Esophagus muscularis mucosa (tissue), 4 donors: ENCODE measurements at regions not wholly inside any gene's neighbourhood (a gene's known extent, or its start where the extent isn't known, plus 50 kb on each side); places are given as distances from the start of the nearest gene placed in this dataset.
A peak's percentile ranks its signal among the peaks of the same experiment; 100 is the strongest.

Source experiments
- DNase-seq: peaks from one replicate; pipeline ENCODE4 v3.0.0-alpha.2; 2017; ENCODE audit errors: extremely low spot score
- H3K27ac ChIP-seq, 4 donors: fragments of 200-600 bp; sonication (generic); replicated peaks in 1 of 4; 1 replicate in 3 of 4; 2 replicates in 1 of 4; pipeline ENCODE4 v1.5.1; 2016 to 2019; ENCODE audit warnings: mild to moderate bottlenecking in 1 of 4
- H3K27me3 ChIP-seq, 4 donors: fragments of 200-600 bp; sonication (generic); one replicate each; pipeline versions ENCODE4 v1.5.1 to v1.6.0; 2016 to 2019
- H3K36me3 ChIP-seq, 4 donors: fragments of 200-600 bp; sonication (generic); one replicate each; pipeline ENCODE4 v1.5.1; 2016 to 2019
- H3K4me1 ChIP-seq, 4 donors: fragments of 200-600 bp; sonication (generic); one replicate each; pipeline ENCODE4 v1.5.1; 2016 to 2019
- H3K4me3 ChIP-seq, 4 donors: fragments of 200-600 bp; sonication (generic); 1 replicate in 2 of 4; 2 replicates in 2 of 4; pipeline ENCODE4 v1.5.1; 2016 to 2019; ENCODE audit warnings: mild to moderate bottlenecking in 4 of 4, moderate library complexity in 1 of 4
- H3K9me3 ChIP-seq, 4 donors: fragments of 200-600 bp; sonication (generic); 1 replicate in 3 of 4; 2 replicates in 1 of 4; pipeline ENCODE4 v1.5.1; 2016 to 2019
- CTCF ChIP-seq, 3 experiments: fragments of 200-600 bp in 2 of 3; fragments of 450-650 bp in 1 of 3; sonication (generic) in 2 of 3; IDR thresholded peaks; one replicate each; pipeline ENCODE4 v1.5.1; 2017 to 2019; ENCODE audit warnings: antibody characterized with exemption in 3 of 3, mild to moderate bottlenecking in 2 of 3, moderate library complexity in 1 of 3
- EP300 ChIP-seq: sonication (generic); formaldehyde crosslinking; IDR thresholded peaks from one replicate; pipeline ENCODE4 v1.6.1; 2017; ENCODE audit warnings: antibody characterized with exemption
- POLR2A ChIP-seq: fragments of 450-650 bp; IDR thresholded peaks from one replicate; pipeline ENCODE4 v1.6.1; 2017; ENCODE audit warnings: antibody characterized with exemption, moderate library complexity, mild to moderate bottlenecking, low read depth
- POLR2AphosphoS5 ChIP-seq, 2 donors: sonication (generic); formaldehyde crosslinking; IDR thresholded peaks; one replicate each; pipeline ENCODE4 v1.6.1; 2017; ENCODE audit warnings: antibody characterized with exemption in 2 of 2
- WGBS: methylation state at CpG from one replicate; pipeline ENCODE4 v1.1.5; 2018; 5-methylcytosine and 5-hydroxymethylcytosine counted together
- intact Hi-C: fragments of 100-400 bp; cut with DNase I; formaldehyde crosslinking; loops from one replicate; pipeline ENCODE4 v1.15.1; 2023

GRCh38 chr2:215622837-215623236 lies 187.0 kb upstream of the FN1 start:
- Histone ChIP-seq H3K4me3 (no peak overlapping the region), H3K9me3 (no peaks in the 10 kb centered on the region), H3K36me3 (no peaks in the 10 kb centered on the region), H3K4me1 (peaks cover 0 to 72% (median 58%) of the 10 kb centered on the region in 4 donors), H3K27ac (peak overlapping the region; percentile 78 to 86 (median 86)), H3K27me3 (no peaks in the 10 kb centered on the region)
- WGBS, result 65% methylated on average over 5 of the region's 5 CpGs
- no peak for DNase-seq
- TF ChIP-seq EP300 (no peak), POLR2A (no peak)
- intact Hi-C loops, result loop anchor here (5.0 kb wide), 2 partner anchors 44 to 186 kb away; partner anchors contain the start of gene FN1

GRCh38 chr2:215621381-215621780 lies 185.5 kb upstream of the FN1 start:
- intact Hi-C loops, result loop anchor here (5.0 kb wide), 2 partner anchors 46 to 184 kb away; partner anchors contain the start of gene FN1
- H3K4me1 ChIP-seq, result peaks cover 0 to 70% (median 58%) of the 10 kb centered on the region in 4 donors
- no peaks in the 10 kb centered on the region for H3K27me3 ChIP-seq
- H3K36me3 ChIP-seq, result no peaks in the 10 kb centered on the region
- no peak for TF ChIP-seq POLR2AphosphoS5 (IDR thresholded peaks at IDR 0.05)
- no peak for TF ChIP-seq EP300
- no peak for TF ChIP-seq POLR2A
- TF ChIP-seq CTCF (IDR thresholded peaks at IDR 0.05), result no peak
- H3K9me3 ChIP-seq, result no peaks in the 10 kb centered on the region
- H3K27ac ChIP-seq, result peak overlapping the region in 3 of 4 donors; percentile 12 to 86 (median 86)
- 86% methylated on average over 2 of the region's 2 CpGs for WGBS
- no peak for DNase-seq
- no peak overlapping the region for H3K4me3 ChIP-seq

GRCh38 chr2:215620528-215620927 lies 184.7 kb upstream of the FN1 start:
- peak overlapping the region in 3 of 4 donors; percentile 7 to 51 (median 46) for H3K27ac ChIP-seq
- TF ChIP-seq EP300 (no peak), POLR2A (no peak), CTCF (IDR thresholded peaks at IDR 0.05) (no peak), POLR2AphosphoS5 (IDR thresholded peaks at IDR 0.05) (no peak)
- WGBS, result 100% methylated on average over 3 of the region's 3 CpGs
- peaks cover 0 to 62% (median 56%) of the 10 kb centered on the region in 4 donors for H3K4me1 ChIP-seq
- intact Hi-C loops, result loop anchor here (5.0 kb wide), 2 partner anchors 47 to 183 kb away; partner anchors contain the start of gene FN1
- no peak for DNase-seq
- no peak overlapping the region for H3K4me3 ChIP-seq
- H3K36me3 ChIP-seq, result no peaks in the 10 kb centered on the region
- no peaks in the 10 kb centered on the region for H3K9me3 ChIP-seq
- H3K27me3 ChIP-seq, result no peaks in the 10 kb centered on the region

- TF ChIP-seq EP300 (no peak), POLR2AphosphoS5 (IDR thresholded peaks at IDR 0.05) (no peak), POLR2A (no peak)
- Histone ChIP-seq H3K36me3 (no peaks in the 10 kb centered on the region), H3K9me3 (no peaks in the 10 kb centered on the region), H3K27me3 (no peaks in the 10 kb centered on the region), H3K27ac (peak overlapping the region in 3 of 4 donors; percentile 37 to 51 (median 38)), H3K4me1 (peaks cover 0 to 56% (median 50%) of the 10 kb centered on the region in 4 donors), H3K4me3 (no peak overlapping the region)
- 94% methylated on average over 9 of the region's 10 CpGs for WGBS
- intact Hi-C loops, result loop anchor here (5.0 to 10.0 kb wide), 3 partner anchors 47 to 295 kb away; partner anchors contain the start of gene FN1
- DNase-seq, result no peak
These were observed 184.1 kb upstream of the FN1 start for GRCh38 chr2:215619989-215620388.

- H3K27me3 ChIP-seq, result no peaks in the 10 kb centered on the region
- DNase-seq, result no peak
- 37% methylated on average over 14 of the region's 14 CpGs for WGBS
- peak overlapping the region in 3 of 4 donors; percentile 8 to 19 (median 16) for H3K4me3 ChIP-seq
- TF ChIP-seq POLR2AphosphoS5 (IDR thresholded peaks at IDR 0.05) (no peak), CTCF (IDR thresholded peaks at IDR 0.05) (no peak), POLR2A (no peak), EP300 (no peak)
- no peaks in the 10 kb centered on the region for H3K9me3 ChIP-seq
- peak overlapping the region in 3 of 4 donors; percentile 37 to 51 (median 38) for H3K27ac ChIP-seq
- intact Hi-C loops, result loop anchor here (10.0 kb wide), 1 partner anchor 296 kb away; no protein-coding TSS in a partner anchor
- H3K36me3 ChIP-seq, result no peaks in the 10 kb centered on the region
- H3K4me1 ChIP-seq, result peaks cover 0 to 49% (median 45%) of the 10 kb centered on the region in 4 donors
These were observed 183.4 kb upstream of the FN1 start for GRCh38 chr2:215619022-215619958.
